ENCODE measurements at regions not wholly inside any gene's neighbourhood (a gene's known extent, or its start where the extent isn't known, plus 50 kb on each side); places are given as distances from the start of the nearest gene placed in this dataset.

DNA sequence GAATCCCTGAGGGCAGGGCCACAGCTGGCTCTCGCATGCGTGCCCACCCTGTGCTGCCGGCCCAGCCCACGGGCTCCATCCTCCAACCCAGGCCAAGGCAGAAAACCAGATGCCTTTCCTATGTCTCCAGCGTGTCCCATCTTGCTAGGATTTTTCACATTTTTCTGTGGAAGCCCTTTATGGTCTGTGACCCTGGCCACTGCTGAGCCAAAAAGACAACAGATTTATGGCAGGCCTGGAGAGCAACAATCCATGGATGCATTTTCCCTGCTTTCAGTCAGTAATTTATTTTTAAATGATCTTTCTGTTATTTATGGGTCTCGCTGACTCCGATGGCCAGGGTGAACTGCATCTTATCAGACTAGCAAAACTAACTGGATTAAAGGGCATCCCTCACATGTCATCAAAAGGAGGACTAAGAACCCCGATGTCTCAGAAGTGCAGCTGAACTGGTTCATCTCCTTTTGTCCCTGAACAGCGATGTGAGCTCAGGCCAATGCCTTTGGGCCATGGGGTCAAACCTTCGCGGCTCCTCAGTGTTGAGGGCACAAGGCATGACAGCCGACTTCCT, 346.0 kb downstream of the CYRIA start:
- TF ChIP-seq ATF2 (tag by site-specific recombination; IDR thresholded peaks at IDR 0.05; ENCODE audit: low read depth) (no peak), ZFP37 (tag by site-specific recombination; IDR thresholded peaks at IDR 0.05) (no peak)
